Right lobe of liver (tissue), 4 donors: ENCODE measurements at regions not wholly inside any gene's neighbourhood (a gene's known extent, or its start where the extent isn't known, plus 50 kb on each side); places are given as distances from the start of the nearest gene placed in this dataset.

Source experiments
- CTCF ChIP-seq, 4 donors: fragments of 200-600 bp in 3 of 4; fragments of 450-650 bp in 1 of 4; IDR thresholded peaks; one replicate each; pipeline versions ENCODE4 v1.5.1 to v1.8.0; 2016 to 2022; ENCODE audit warnings: antibody characterized with exemption in 4 of 4, mild to moderate bottlenecking in 2 of 4
- POLR2A ChIP-seq: fragments of 450-650 bp; IDR thresholded peaks from one replicate; pipeline ENCODE4 v1.6.1; 2017; ENCODE audit warnings: antibody characterized with exemption, mild to moderate bottlenecking
- donor health status: DM: no; HTN: no; CAD: no.
- donor health status: DM: no; HTN: no; CAD: no.
- donor health status: DM: no; HTN: yes; CAD: no.

- TF ChIP-seq POLR2A (no peak), CTCF (IDR thresholded peaks at IDR 0.05) (no peak)
Measured at GRCh38 chr10:64785816-64786215, 1264.6 kb downstream of the REEP3 start.
